Ramos (cell line): ENCODE measurements at regions not wholly inside any gene's neighbourhood (a gene's known extent, or its start where the extent isn't known, plus 50 kb on each side); places are given as distances from the start of the nearest gene placed in this dataset.
"Not testable (repeated sequence)": the region's sequence is repeated elsewhere in the genome, so short reads cannot be mapped to it uniquely, and the experiment has no call there.

ENCODE experiments used
- in situ Hi-C: fragments of 300-500 bp; cut with MboI; formaldehyde crosslinking; loops from one replicate; pipeline ENCODE4 v1.14.3; 2022; ENCODE audit warnings: low sequenced_read_pairs; ENCODE audit not compliant: unreplicated experiment

- in situ Hi-C loops = no loop called here
These were observed 269.2 kb upstream of the ELAVL2 start for GRCh38 chr9:24095246-24095645.

DNA sequence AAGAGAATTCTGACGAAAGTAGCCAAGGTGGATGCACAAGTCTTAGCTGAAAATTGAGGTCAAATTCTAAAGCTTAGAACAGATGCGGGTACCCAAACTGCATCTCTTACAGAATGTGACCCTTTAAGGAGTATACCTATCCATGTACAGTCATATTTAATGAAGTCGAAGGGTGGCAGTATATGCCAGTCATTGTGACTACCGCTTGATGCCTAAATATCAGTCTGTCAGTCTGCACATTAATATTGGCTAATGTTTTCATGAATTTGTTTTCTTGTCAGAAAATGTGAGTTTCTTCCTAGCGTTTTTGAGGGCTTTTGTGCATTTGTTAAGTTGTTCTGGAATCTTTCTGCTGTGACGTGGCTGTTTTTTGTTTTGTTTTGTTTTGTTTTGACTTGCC, 264.5 kb upstream of the ELAVL2 start:
- in situ Hi-C loops = no loop called here

DNA sequence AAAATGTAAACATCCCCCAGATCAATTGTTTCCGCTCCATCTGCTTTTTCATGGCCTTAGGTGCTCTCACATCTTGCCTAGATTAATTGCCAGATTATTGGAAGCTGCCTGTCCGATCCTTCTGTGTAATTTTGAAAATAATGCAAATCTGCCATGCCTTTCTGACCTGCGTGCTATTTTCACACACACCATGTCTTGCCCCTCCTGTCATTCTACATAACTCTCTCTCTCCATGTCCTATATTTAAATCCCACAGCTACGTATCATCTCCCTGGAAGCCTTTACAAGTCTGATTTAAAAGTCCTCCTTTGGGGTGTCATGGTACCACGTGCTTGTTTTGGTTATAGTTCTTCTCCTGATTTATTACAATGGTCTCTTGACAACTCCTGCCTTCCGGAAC, 247.6 kb upstream of the ELAVL2 start:
- in situ Hi-C loops = no loop called here

DNA sequence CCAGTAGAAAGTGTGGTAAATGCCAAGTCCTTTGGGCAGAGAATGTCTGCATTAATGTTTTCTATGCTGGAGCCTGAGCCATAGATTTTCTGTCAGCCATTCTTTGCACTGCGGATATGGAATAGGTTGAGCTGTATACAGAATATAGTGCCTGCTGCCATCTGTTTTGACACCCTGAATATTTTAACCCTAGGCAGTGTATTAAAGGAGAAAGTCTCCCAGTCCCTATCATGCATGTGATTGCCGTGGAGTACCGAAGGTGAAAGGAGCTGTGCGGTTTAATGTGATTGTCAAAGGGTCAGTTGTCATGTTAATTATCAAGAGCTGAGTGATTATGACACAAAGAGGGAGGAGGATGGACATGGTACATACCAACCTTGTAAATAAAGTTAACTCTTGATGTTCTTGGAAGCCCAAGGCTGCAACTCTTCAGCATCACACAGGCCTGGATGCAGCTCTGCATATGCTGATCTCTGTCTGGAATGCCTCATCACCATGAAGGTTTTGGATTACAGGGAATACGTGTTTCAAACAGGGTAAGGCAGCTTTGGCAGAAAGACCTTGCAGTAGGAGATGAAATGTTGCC, 247.1 kb upstream of the ELAVL2 start:
- in situ Hi-C loops = no loop called here

GRCh38 chr9:24071716-24072115, 245.7 kb upstream of the ELAVL2 start:
- in situ Hi-C loops = no loop called here

- in situ Hi-C loops = no loop called here
These were observed 245.1 kb upstream of the ELAVL2 start for GRCh38 chr9:24071091-24071490.

DNA sequence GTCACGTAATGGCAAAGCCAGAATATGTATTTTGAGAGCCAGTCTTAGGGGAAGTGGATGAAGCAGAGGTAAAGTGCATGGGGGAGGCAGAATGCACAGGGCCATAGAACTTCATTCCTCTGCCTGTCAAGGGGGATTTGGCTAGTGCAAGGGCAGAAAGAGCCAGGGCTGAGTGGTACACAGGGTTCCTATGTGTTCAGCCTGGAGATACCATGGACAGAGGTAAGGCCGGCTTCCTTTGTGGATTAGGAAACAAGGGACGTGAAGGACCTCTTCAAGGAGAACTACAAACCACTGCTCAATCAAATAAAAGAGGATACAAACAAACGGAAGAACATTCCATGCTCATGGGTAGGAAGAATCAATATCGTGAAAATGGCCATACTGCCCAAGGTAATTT, 241.1 kb upstream of the ELAVL2 start:
- in situ Hi-C loops = not testable (repeated sequence)

DNA sequence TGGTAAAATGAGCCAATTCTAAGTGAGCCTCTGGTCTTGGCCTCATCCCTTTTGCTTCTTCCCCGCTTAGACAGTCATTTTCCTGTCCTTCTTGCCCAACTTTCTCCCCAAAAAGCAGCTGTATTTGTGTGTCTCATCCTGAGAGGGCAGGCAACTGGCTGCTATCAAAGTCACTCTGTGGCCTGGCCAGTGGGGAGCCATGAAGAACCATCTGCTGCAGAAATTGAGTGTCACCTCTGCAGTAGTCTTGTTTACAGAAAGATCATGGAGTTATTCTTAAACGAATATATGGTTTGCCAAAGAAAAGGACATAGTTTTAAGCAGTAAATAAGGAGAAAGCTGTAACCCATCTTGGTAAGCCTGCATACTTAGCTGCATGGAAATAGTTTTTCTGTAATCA, 233.6 kb upstream of the ELAVL2 start:
- in situ Hi-C loops = no loop called here

DNA sequence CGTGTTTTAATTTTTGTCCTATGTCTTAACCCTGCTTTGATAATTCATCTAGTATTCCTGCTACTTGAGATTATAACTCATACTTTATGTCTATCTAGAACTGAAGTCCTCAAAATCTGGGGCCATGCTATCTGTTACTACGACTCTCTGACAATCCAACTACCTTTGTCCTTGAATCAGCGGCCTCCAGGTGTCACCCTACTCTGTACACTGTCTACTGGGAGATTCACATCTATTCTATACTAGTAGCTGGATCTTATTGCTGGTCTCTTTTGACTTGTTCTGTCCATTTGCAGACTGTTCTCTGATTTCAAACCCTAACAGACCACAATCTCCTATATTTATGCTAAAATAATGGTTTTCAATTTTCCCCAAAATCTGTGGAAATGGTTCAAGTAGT, 225.5 kb upstream of the ELAVL2 start:
- in situ Hi-C loops = no loop called here

- in situ Hi-C loops = not testable (repeated sequence)
These were observed 224.2 kb upstream of the ELAVL2 start for GRCh38 chr9:24050239-24050638.

DNA sequence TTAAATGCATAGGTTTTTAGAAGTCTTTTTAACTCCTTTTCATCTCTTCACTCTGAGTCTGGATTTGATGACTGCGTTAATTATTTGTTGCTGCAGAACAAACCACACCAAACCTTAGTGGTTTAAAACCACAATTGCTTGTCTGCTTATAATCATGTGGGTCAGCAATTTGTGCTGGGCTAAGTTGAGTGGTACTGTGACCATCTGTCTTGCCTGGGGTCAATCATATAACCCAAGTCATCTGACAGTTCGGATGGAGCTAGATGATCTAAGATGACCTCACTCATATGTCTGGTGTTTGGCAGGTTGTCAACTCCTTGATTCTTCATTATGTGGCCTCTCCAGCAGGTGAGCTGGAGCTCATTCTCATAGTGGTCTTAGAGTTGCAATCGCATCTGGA, 219.1 kb upstream of the ELAVL2 start:
- in situ Hi-C loops = loop anchor here (25.0 kb wide), 1 partner anchor 92 kb away; no protein-coding TSS in a partner anchor

DNA sequence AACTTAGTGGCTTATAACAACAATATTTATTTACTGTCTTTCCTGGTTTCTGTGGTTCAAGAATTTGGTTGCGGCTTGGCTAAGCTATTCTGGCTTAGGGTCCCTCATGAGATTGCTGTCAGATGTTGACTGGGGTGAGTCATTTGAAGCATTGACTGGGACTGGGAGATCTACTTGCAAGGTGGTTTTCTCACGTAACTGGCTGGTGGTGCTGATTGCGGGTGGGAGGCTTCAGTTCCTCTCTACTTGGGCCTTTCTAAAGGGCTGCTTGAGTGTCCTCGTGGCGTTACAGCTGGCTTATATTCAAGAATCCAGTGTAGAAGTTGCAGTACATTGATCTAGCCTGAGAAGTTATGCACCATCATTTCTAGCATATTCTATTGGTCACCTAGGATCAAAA, 218.5 kb upstream of the ELAVL2 start:
- in situ Hi-C loops = loop anchor here (25.0 kb wide), 1 partner anchor 93 kb away; no protein-coding TSS in a partner anchor

GRCh38 chr9:24041160-24041690, 215.2 kb upstream of the ELAVL2 start:
- in situ Hi-C loops = loop anchor here (25.0 kb wide), 1 partner anchor 96 kb away; no protein-coding TSS in a partner anchor

- in situ Hi-C loops = loop anchor here (25.0 kb wide), 1 partner anchor 101 kb away; no protein-coding TSS in a partner anchor
These were observed 210.4 kb upstream of the ELAVL2 start for GRCh38 chr9:24036459-24036858.

GRCh38 chr9:24035816-24036215, 209.8 kb upstream of the ELAVL2 start:
- in situ Hi-C loops = loop anchor here (25.0 kb wide), 1 partner anchor 101 kb away; no protein-coding TSS in a partner anchor

- in situ Hi-C loops = no loop called here
These were observed 185.8 kb upstream of the ELAVL2 start for GRCh38 chr9:24011881-24012280.

DNA sequence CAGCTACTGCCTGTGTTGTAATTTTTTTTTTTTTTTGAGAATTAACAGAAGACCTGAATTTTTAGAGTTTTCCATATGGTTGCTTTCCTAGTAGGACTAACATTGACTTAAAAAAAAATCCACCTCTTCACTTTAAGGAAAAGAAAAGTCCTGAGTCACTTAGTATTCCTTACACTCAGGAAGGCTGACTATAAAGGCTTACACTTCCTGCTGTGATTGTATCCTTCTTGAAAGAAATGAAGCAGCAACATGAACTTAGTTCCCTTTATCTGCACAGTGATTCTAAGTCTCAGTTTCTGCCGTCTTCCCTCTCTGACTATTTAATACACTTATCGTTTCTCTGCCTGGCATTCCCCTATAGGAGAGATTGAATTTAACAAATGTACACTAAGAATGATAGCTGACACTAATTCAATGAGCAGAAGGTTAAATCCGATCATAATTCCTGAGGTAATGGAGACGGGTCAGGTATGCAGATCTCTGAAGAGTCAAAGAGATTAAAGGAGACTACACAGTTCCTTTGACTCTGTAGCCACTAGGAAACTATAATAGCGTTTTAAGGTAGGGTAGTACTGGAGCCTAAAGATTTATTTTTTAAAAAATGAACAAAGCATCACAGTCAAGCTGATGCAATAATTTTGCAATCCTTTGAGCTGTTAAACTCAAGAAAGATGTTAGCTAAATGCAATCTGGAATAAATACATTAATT, 185.1 kb upstream of the ELAVL2 start:
- in situ Hi-C loops = no loop called here

GRCh38 chr9:24009322-24009721, 183.3 kb upstream of the ELAVL2 start:
- in situ Hi-C loops = no loop called here

GRCh38 chr9:24007185-24007584, 181.1 kb upstream of the ELAVL2 start:
- in situ Hi-C loops = no loop called here

DNA sequence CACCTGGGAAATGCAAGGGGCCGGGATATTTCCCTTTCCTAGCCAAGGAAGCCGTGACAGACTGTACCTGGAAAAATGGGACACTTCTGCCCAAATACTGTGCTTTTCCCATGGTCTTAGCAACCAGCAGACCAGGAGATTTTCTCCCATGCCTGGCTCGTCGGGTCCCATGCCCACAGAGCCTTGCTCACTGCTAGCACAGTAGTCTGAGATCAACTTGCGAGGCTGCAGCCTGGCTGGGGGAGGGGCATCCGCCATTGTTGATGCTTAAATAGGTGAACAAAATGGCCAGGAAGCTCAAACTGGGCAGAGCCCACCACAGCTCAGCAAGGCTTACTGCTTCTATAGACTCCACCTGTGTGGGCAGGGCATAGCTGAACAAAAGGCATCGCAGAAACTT, 165.8 kb upstream of the ELAVL2 start:
- in situ Hi-C loops = not testable (repeated sequence)

- in situ Hi-C loops = no loop called here
These were observed 153.5 kb upstream of the ELAVL2 start for GRCh38 chr9:23979491-23979890.

- in situ Hi-C loops = no loop called here
These were observed 136.1 kb upstream of the ELAVL2 start for GRCh38 chr9:23962101-23962500.
